ENCODE measurements at regions not wholly inside any gene's neighbourhood (a gene's known extent, or its start where the extent isn't known, plus 50 kb on each side); places are given as distances from the start of the nearest gene placed in this dataset.

DNA sequence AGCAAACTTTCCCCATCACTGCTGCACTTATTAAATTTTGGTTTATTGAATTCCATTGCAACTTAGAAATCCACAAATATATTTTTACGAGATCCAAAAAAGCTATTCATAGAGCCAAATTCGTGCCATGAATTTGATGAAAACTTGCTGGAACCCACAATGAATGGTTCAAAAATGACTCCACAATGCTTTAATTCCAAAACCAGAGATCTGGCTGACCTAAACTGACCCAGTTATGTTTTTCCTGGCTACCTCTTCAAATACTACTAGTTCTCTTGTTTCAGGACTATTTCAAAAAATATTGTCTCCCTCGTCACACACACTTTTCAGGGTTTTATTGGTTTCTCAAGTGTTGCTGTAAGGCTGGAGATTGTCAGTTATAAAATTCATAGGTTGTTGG is 474.8 kb downstream of the PDGFC start:
- DNase-seq (ENCODE audit: low spot score) = no peak

DNA sequence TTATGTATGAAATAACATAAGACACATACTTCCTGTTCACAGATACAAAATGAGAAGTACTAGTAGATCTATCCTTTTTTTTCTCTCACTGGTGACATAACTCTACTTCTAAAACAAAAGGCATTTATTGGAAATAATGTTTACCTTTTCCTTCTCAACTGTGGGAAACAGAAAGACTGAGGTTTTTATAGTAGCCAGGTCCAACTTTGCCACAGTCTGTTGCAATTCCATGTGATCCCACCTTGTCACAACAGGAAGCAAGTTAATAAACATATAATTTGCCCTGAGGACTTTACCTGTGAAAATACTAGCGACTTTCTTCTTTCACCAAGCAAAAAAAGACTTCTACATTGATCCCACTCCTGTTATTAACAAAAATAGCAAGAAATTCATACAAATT is 475.8 kb downstream of the PDGFC start:
- DNase-seq (ENCODE audit: low spot score) = no peak

DNA sequence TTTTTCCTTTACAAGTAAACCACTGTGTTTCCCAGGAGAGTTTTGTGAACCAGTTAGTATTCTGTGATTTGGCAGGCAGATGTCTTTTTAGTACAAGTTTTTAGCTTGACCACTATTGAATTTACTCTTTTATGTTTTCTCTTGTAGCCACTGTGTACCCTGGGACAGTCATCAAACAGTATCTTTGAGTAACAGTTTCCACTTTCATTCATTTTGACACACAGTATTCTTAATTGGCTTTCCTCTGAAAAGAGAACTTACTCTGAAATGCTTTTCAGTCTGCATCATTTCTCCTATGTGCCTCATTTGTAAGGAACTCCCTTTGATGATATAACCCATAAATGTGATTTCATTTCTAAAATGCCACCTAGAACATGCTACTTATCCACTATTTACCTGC is 476.5 kb downstream of the PDGFC start:
- no peak for DNase-seq (ENCODE audit: low spot score)

DNA sequence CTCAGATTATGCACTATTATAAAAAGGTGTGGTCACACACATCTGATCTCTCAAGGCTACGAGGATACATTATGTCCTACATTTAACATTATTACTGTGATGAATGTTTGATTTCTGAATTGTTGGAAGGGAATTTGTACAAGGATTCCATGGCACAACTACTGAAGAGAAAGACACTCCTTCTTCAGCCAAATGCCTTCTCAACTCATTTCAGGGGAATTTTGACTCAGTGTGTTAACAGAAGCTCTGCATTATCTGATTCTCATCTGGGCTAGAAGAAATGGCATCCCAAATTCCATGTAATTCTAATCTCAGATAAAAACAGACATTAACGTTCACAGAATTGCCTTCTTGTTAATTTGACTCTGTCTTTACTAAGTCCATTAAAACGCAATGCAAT is 477.7 kb downstream of the PDGFC start:
- DNase-seq (ENCODE audit: low spot score) = no peak

DNA sequence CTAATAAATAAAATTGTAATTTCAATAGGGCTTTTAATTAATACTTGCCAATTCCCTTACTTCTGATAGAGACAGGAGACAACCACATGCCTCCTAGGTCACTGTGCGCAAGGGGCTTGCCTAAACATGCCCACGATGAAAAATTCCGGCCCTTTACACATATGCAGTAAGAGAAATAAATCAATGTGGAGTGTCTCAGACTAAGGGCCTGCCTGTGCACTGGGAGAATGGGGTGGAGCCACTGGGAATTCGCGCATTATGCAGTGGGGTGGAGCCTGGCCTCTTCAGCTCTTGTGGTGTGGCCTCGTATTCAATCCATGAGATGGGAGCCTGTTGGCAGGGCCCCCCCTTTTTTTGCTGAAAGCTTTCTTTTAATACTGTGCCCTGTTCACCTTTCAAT is 484.5 kb downstream of the PDGFC start:
- DNase-seq (ENCODE audit: low spot score) = no peak

DNA sequence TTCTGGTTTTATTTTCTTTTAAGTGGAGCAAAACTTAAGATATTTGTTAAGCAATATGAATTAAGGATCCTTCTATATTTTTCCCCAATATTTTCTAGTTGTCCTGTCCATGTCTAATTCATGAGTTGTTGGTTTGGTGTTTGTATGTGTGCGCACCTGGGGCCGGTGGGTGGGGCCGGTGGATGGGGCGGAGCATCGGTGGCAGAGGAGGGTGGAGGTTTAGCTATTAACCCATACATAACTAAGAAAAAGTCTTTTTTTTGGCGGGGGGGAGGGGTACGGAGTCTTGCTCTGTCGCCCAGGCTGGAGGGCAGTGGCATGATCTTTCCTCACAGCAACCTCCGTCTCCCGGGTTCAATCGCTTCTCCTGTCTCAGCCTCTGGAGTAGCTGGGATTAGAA is 489.8 kb downstream of the PDGFC start:
- DNase-seq (ENCODE audit: low spot score) = no peak

DNA sequence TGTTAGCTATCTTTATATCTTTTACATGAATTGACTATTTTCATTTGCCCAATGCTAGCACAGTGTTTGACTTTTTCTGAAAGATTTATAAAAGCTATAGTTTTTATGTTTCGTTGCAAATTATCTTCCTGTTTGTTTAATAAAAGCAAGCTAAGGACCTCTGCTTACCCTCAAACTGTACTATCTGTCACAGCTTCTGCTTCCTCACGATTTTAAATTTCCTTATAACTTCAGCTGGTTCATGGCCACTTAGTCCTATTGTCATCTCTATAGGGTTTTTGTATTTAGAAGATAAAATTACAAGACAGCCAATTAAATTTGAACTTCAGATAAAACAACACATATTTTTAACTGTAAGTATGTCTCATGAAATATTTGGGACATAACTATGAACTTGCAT is 494.0 kb downstream of the PDGFC start:
- no peak for DNase-seq (ENCODE audit: low spot score)

DNA sequence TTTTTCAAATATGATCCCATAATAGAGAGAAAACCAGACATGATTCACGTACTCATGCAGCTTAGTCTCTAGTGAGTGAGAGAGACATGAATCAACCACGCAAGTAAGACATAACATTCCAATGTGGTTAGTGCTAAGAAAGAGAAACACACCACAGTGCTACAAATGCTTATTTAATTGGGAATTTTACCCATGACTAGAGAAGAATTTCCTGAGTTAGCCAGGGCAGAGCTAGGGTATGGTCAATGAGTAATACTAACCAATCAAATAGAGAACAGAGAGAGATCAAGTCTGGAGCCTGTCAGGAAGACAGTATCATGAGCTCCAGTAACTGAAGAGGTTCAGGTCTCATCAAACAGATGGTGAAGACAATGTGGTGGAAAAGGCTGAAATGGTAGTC is 495.2 kb downstream of the PDGFC start:
- no peak for DNase-seq (ENCODE audit: low spot score)

DNA sequence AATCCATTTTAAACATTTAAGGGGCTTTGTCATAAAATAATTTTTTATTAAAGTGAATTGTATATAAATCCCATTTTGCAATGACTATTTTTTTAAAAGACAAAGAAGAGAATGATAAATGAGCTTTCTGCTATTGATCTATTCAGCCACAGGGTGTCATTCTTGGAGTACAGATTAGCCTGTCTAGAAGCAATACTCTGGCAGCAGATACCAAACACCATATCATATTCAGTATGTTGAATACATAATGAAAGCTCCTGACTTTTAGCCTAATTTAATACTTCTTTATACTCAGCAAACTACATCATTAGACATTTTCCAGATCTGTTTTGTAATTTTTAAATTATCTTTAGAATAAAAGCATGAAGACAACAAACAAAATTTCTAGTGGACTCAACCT is 496.3 kb downstream of the PDGFC start:
- no peak for DNase-seq (ENCODE audit: low spot score)

DNA sequence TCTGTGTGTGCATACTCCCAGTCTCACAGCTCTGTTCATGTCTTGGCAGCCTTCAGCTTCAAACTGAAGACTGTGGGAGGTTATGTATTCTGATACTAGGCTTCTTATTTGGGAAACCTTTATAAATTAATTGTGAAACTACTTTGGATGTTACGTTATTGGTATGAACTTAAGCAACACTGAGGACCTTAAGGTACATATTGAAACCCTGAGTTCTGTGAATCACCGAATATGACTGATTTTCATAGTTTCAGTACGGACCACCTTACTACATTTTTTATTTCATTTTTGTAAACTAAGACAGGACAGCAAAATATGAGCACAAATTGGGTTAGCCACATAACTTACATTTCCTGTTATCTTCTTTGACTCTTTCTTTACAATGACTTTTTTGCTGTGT is 498.4 kb downstream of the PDGFC start:
- DNase-seq (ENCODE audit: low spot score) = no peak

DNA sequence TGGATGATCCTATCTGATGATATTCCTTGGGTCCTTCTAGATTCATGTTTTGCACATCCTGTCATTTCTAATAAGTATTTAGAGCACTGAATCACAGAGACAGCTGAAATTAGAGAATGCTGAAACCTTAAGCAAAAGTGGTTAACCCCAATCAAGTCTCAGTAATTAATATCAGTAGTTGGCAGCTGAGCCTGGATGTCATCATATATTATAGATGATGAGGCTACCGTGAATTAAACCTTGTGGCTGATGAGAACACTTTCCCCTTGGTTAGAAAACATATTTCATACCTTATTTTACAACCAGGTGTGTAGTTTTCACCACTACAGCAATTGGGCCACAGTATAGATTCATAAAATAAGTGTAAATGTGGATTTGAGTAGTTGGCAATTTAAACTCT is 499.0 kb downstream of the PDGFC start:
- DNase-seq (ENCODE audit: low spot score) = no peak

DNA sequence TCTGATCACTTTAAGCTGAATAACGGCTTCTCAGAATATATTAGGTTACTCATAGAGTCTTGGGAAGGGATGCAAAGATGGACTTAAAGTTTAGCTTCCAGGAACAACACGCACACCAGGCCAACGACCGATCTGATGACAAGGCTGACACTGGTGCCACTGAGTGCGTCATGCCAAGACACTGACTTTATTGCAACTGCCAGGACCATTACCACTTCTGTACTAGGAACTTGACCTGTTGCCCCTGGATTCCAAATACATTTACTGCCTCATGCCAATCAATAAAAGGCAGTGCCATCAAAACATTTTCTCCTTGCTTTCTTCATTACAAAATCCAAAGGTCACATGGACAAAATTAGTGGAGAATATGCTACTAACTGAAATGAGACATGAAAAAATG is 505.9 kb upstream of the CTSO start:
- DNase-seq (ENCODE audit: low spot score) = no peak

DNA sequence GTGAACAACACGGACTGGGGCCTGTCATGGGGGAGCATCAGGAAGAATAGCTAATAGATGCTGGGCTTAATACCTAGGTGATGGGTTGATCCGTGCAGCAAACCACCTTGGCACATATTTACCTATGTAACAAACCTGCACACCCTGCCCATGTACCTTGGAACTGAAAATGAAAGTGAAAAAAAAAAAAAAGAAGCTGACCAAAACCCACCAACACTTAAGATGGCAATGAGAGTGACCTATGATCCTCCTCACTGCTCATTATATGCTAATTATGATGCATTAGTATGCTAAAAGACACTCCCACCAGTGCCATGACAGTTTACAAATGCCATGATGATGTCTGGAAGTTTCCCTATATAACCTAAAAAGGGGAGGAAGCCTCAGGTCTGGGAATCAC is 503.2 kb upstream of the CTSO start:
- no peak for DNase-seq (ENCODE audit: low spot score)

DNA sequence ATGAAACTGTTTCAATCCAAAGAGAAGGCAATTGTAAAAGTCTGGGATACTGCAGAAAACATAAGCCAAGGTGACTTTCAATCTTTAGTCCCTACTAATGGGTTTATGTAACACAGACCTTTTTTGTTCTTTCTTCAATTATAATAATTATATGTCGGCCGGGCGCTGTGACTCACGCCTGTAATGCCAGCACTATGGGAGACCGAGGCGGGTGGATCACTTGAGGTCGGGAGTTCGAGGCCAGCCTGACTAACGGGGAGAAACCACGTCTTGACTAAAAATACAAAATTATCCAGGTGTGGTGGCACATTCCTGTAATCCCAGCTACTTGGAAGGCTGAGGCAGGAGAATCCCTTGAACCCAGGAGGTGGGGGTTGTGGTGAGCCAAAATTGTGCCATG is 489.8 kb upstream of the CTSO start:
- DNase-seq (ENCODE audit: low spot score) = no peak

DNA sequence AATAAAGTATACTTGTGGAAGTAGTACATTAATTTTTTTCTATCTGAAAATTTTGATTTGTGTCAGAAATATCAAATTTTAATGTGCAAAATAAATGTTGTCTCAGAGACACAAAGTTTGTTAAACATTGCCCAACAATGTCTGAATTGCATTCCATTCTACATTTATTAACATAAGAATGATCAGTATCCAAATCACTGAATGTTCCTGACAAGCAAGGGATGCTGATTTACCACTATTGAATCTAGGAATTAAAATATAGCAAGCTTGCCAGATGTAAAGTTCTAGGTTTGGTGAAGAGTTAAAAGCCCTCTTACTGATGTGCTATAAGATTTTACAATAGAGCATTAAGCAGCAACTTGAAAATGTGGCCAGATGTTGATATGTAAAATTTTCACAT is 489.2 kb upstream of the CTSO start:
- DNase-seq (ENCODE audit: low spot score) = no peak

DNA sequence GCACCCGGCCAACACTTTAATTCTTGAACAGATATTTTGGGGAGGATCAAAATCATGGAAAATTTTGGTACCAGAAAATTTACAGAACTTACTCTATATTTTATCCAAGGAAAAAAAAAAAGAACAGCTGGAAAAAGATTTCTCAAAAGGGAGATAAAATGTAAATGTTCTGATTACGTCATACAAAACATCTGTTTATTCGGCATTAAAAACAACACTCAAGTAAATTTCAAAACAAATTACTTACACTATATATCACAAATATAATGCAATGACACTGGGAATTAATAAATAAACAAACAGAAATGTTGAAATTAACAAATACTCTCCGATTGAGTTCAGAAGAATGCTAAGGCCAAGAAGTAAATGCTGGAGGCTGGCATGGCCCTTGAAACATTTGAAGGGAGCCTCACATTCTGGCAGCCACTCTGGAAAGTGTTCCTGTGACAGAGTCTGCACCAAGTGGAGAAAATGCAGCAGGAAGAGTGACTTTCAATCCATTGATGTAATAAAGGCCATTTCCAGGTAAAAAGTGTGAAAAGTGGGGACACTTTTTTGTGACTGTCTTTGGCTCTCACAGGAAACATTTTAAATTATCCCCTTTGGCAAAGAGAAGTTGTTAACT is 486.0 kb upstream of the CTSO start:
- no peak for DNase-seq (ENCODE audit: low spot score)

DNA sequence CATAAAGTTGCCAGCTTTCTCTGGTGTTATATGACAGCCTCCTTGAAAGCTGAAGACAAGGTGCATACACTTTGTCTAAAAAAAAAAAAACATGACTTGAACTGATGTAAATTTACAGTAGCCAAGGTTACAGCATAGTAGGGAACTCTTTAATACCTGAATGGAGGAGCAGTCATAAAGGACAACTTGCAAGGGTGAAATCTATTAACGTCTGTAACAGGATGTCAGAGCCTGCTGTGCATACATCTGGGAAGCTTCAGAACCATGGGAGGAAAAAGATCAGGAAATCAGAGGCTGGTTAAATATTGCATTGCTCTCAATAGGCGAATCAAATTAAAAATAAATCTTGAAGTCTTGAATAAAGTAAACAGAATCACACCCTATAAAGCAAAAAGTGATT is 484.0 kb upstream of the CTSO start:
- no peak for DNase-seq (ENCODE audit: low spot score)

DNA sequence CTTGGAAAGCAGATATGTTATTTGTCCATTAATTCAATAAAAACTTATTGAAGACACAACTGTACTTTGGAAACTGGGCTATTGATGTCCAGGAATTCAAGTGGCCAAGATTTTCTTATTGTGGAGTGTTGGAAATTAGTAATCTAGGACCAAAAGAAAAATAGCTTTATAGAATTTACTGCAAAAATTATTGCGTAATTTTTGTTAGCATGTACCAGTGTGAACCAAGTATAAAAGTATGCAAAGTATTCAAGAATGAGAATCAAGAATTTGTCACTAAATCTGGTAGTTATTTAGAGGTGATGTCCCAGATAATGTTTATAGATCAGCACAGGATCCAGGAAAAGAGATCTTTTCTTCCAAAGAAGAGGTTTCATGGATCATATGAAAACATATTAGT is 468.9 kb upstream of the CTSO start:
- no peak for DNase-seq (ENCODE audit: low spot score)

DNA sequence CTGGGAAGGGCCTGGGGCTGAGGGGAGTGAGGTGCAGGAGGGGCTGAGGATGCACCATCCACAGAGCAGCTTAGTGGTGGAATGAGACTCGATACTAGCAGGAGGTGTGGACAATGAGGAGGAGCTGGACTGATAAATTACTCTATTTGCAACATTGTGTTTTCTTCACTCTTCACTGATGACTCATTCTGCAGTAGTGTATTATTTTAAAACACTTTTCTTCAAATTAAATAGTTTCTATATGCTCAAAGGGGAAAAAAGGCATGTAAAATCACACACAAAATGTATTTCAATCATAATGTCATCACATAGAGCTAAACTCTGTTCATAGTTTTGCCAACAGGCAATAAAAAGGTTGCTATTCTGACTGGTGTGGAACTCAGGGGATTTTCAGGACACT is 467.0 kb upstream of the CTSO start:
- DNase-seq (ENCODE audit: low spot score) = no peak

DNA sequence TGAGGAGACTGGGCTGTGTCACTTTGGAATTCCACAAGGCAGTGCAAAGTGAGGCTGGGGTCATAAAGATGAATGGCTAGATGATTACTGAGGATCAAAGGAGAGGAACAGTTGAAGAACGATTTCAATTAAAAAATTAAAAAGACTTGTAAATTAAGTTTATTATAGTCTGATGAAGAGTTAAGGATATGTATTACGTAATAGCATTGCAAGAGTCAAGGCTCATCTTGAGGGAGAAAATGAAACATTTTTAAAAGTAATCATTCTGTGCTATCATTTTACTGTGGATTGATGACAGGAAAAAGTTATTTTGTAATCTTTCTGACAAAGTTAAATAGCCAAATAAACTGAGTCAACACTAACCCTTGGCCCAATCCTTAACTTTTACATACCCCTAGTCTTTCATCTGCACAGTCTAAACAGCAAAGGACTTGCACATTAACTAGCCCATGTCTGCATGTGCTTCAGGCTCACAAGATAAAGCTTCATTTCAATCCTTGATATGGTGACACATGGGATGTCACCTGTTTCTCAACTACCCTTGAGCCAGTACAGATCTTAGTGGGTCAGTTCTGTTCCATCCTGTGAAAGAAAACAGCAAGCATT is 465.5 kb upstream of the CTSO start:
- DNase-seq (ENCODE audit: low spot score) = no peak

DNA sequence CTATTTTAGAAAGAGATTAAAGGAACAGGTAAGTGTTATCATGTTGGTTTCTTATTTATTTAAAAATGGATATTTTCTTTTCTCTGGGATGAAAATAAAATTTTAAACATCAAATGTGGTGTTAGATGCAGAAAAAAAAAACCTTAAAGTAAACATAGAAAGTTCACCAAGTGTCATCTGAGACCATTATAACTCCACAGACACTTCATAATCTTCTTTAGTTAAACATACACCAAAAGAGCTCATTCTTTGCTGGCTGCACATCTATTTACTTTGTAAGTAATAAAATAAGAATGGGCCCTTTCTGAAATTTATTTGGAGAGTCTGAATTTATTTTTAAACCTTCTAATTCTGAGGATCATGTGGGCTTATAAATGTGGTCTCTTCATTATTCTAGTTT is 460.7 kb upstream of the CTSO start:
- no peak for DNase-seq (ENCODE audit: low spot score)

DNA sequence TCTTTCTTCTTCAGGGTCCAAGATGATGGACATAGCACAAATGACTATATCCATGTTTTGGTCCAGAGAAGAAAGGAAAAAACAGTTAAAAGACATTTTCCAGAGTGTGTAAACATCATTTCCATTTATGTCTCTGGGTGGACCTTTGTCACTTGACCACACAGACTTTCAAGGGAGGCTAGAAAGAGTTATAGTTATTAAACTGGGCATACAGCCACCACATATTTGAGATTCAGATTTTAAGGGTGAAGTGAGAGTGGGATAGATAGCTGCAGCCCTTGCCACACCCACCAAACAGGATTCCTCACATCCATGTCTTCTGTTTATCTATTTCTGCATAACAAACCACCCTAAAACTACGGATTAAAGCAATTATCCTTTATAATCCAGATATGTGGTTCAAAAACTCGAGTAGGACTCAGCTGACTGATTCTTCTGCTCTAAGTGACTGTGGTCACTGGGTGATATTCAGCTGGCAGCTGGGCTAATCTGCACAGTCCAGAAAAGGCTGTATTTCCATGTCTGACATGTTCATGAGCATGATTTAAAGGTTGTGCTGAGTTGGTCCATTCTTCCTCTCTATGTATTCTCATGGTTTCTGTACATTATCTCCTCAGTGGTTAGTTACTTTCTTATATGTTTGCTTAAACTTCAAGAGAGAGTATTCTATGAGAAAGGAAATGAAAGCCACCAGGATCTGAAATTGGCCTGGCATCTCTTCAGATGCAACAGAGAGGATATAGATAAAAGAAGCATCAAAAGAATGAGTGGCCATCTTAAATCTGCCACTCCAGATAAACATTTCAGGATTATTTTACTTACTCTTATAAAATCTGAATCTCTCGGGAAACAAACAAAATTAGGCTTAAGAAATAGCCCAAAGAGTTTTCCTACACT is 459.8 kb upstream of the CTSO start:
- DNase-seq (ENCODE audit: low spot score) = no peak

DNA sequence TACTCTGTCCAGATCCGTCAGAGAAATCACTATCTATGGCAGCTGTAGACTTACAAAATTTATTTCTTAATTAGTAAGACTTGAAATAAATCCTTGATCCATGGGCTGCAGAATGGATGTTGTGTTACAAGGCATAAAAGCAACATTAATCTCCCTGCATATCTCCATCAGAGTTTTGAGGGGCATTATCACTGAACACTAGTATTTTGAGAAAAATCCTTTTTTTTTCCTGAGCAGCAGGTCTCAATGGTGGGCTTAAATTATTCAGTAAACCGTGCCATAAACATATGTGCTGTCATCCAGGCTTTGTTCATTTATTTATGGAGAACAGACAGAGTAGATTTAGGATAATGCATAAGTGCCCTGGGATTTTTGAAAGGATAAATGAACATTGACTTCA is 457.9 kb upstream of the CTSO start:
- DNase-seq (ENCODE audit: low spot score) = no peak

All from mucosa of gallbladder (tissue), 1 donor.